Activated CD4-positive, alpha-beta T cell treated with anti-CD3 and anti-CD28 coated beads, Interleukin-2, amount 50 U/mL, for 4 hours (primary cell): ENCODE measurements at regions not wholly inside any gene's neighbourhood (a gene's known extent, or its start where the extent isn't known, plus 50 kb on each side); places are given as distances from the start of the nearest gene placed in this dataset.

ENCODE experiments used
- DNase-seq, 2 experiments: peaks; one replicate each; pipeline ENCODE4 v3.0.0-alpha.2; 2020

- no peak for DNase-seq
Observed at GRCh38 chrX:22325096-22325495, 52.4 kb downstream of the CBLL2 start.

GRCh38 chrX:22329783-22330182 lies 57.1 kb downstream of the CBLL2 start:
- DNase-seq, result no peak

DNA sequence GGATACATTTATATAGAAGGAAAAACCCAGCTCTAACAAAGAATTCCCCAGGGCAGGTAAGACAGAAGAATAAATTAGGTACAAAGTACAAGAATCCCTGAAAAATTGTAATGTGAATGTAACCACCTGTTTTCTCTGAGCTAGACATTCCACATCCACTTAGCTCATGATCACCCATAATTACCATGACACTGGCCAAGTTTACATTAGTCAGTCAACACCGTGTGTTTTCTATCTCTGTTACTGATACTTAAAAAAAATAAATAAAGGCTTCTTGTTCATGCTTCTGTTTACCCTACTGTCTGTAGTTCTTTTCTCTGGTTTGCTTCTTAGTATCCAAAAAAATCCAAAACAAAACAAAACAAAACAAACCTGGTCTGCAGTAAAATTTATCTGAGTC lies 66.0 kb downstream of the CBLL2 start:
- DNase-seq, result no peak

DNA sequence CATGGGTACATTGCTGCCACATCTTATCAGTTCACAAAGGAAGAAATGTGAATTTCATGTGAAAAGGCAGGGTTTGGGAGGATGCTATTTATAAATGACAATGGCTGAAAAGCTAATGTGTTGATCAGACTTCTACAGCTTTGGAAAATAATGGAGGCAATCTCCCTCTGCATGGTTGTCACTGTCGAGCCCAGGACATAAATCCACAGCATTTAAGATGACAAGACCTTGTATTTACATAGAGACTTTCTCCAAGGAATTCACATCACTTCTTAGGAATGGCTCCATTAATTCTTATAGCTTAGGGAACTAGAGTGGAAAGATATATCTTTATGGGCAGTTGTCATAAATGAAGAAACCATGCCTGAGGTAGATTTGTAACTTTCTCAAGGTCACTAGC lies 66.7 kb downstream of the CBLL2 start:
- DNase-seq, result no peak

GRCh38 chrX:22340022-22340616 lies 67.4 kb downstream of the CBLL2 start:
- DNase-seq, result no peak

DNA sequence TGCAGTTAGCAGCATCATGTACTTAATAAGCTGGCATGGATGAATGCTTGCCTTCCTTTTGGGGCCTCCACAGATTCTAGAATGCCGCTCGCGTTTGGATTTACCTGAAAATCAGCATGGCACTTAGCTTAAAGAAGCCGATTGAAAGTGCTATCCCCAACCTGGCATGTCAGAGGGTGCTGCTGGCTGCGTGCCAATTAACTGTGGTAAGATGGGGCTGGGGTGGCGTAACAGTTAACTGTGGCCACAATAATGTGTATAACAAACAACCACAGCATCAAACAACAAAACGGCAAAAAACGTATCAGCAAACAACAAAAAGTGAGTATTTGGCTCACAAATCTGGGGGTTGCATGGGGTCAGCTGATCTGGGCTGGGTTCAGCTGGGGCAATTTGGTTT lies 70.5 kb downstream of the CBLL2 start:
- no peak for DNase-seq

DNA sequence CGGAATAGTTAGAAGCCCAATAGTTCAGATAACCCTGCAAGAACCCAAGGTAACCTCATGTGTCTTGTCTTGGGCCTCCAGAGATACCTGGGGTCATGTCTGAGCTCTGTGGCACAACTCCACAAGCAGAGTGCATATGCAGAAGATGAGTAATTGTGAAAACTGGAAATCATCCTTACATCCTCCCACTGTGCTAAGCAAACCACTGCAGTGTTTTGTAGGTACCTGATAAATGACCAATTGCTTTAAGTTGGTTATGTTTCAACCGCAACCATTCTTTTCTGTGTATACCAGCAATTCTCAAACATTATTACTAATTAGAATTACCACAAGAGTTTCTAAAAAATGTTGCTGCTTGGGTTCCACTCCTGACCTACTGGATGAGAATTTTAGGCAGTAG lies 73.2 kb downstream of the CBLL2 start:
- DNase-seq, result no peak

DNA sequence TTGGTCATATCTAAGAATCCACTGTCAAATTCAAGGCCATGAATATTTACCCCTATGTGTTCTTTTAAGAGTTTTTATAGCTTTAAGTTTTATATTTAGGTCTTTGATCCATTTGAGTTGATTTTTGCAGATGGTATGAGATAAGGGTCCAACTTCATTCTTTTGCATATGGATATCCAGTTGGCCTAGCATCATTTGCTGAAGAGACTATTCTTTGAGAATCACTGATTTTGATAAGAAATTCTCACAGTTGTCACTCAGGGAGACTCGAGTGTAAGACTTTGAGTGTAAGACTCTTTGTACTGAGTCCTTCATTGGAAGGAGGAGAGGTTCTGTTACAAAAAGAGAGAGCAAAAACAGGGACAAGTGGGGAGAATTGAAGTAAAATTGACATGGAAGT lies 74.8 kb downstream of the CBLL2 start:
- DNase-seq, result no peak

DNA sequence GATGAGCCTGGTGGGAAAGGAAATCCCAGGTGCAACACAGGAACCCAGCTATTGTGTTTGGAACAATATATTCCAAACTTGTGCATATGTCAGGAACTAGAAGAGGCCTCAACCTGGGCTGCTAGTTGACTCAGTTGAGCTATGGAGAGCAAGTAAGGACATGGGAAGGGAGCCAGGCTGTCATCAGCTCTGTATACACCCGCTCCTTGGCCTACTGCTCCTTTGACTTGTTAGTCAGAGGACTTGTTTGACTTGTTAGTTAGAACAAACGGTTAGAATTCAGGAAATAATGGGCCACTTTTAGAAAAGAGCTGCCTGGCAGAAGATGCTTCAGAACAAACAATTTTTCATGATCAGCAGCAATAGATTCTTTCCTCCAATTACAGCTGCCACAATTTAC lies 76.4 kb downstream of the CBLL2 start:
- DNase-seq, result no peak

DNA sequence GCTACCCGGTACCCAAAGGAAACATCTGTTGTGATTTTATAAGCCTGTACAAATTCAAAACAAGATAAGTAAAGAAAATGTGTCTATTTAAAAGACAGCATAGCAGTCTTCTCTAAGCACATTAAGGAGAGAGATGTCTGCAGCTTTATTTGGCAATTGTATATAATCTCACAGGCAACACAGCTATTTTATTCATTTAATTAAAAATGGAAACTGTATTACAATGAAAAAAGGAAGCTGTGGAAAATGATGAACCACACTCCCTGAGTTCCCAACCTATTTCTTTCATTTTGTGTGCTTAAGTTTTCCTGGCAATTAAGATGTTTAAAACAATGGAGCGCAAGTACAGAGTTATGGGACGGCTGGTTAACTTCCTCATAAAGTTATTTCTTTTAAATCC lies 78.4 kb downstream of the CBLL2 start:
- DNase-seq, result no peak

DNA sequence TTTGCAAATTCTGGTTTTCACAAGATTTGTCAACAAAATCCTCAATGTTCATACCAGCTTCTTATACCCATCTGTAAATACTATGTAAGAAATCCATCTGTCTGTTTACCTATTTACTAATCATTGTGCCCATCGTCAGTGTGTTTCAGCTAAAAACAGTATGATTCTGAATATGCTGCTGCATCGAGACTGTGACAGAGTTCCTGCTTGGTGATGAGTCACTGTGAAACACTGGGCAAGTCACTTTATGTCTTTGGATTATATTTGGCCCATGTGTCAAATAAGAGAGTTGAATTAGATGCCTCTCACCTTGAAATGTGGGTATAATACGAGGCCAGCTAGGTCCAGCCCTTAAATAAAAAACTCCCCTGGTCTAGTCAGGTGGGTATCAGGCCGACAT lies 79.3 kb downstream of the CBLL2 start:
- DNase-seq, result no peak

DNA sequence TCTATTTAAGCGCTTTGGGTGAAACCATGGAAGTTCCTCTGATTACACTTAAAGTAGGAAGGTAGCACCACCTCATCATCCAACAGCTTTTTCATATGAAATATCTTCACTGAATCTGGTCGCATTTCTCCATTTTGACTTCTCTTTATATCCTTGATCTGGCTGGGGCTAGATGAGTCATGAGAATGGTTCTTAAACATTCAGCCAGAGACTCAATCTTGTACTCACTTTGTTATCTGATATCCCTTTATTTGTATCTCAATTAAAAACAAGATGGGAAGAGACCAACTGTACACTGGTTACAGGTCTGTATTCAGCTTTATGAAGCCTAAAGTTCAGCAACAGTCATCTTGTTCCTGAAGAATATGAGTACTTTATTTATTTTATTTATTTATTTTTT lies 84.9 kb downstream of the CBLL2 start:
- DNase-seq, result no peak

GRCh38 chrX:22360129-22360528 lies 87.4 kb downstream of the CBLL2 start:
- DNase-seq, result no peak

GRCh38 chrX:22365460-22365859 lies 92.7 kb downstream of the CBLL2 start:
- DNase-seq, result no peak

DNA sequence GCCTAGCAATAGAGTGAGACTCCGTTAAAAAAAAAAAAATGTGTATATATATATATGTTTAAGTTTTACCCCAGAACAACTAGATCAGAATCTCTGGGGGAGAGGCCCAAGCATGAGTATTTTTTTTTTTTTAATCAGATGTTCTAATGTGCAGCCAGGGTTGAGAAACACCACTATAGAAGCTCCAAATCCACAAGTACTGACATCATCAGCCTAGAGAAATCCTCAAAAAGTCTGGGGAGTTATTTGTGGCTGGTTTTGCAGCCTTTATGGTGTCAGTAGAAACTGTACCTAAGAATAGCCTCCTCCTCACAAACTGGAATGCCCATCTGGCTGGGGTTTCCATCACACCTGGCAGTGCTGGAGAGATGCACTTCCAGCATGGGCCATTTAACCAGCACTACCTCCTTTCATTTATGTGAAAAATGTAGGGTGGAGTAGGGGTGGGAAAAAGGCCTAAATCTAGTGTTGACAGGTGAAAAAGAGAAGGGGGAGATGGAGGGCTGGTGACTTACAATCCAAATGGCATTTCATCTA lies 93.5 kb downstream of the CBLL2 start:
- DNase-seq, result no peak

DNA sequence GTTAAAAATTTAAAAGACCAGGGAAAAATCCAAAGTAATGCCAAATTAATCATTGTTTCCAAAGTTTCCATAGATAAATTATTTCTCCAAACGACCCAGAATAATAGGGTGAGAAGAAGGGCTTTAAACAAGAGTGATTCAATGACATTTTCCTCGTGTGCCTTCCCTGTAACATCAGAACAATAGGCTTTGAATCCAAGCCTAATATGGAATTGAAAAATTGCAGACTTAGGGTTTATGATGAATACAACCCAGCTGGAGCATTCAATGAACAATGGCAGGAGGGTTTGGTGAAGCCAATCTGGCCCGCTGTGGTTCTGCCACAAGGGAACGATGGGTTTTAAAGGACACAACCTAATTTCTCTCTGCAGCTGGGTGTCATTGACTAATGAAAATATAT lies 94.2 kb downstream of the CBLL2 start:
- no peak for DNase-seq

- DNase-seq, result no peak
Observed at GRCh38 chrX:22373094-22373493, 100.4 kb downstream of the CBLL2 start.

DNA sequence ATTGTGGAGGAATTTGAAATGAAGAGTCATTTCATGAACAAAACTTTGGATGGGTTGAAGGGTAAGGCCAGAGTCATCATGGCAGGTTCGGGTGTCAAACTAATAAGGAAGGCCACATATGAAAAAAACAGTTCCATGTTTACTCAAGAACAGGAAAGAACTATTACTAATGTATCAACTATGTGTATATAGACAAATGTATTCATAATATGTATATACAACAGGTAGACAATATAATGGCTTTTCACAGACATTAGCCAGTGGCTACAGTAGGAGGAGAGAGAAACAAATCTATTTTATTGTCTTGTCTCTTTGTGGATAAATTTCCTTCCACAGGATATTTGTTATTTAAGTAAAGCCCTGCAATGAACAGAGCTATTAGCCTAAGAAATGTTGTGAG lies 101.1 kb downstream of the CBLL2 start:
- no peak for DNase-seq

- no peak for DNase-seq
Observed at GRCh38 chrX:22376369-22376768, 103.7 kb downstream of the CBLL2 start.

DNA sequence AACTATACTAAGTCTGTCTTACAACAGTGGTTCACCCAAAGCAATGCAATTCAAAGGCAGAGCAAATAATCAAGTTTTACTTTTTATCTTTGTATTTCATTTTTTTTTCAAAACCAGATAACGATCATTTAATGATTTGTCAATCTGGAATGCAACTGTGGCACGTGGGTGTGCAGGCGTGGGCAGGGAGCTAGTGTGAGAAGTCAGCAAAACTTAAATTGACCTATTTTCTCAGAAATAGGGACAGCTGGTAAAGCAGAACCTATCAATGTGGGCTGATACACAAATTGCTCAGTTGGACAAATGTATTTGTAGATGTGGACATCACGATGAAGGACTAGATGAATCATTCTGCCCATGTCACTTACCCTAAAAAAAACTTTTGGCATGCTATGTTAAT lies 105.6 kb downstream of the CBLL2 start:
- no peak for DNase-seq

DNA sequence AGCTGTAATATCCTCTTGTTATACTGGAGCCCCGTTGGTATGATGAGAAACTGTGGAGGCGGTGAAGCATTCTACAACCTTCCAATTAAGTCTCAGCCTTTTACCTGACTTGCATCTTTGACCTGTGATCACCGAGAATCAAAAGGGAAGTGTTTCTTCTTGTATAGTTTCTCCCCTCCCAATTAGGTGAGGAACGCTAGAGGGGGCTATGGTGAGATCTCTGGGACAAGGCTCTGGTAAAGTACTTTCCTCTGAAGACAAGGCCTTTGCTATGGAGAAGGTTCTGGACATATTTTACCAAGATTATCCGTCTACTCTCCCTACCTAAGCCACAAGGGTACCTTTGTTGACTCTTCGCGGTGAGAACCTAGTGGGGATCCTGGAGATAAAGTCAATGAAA lies 111.3 kb downstream of the CBLL2 start:
- no peak for DNase-seq

DNA sequence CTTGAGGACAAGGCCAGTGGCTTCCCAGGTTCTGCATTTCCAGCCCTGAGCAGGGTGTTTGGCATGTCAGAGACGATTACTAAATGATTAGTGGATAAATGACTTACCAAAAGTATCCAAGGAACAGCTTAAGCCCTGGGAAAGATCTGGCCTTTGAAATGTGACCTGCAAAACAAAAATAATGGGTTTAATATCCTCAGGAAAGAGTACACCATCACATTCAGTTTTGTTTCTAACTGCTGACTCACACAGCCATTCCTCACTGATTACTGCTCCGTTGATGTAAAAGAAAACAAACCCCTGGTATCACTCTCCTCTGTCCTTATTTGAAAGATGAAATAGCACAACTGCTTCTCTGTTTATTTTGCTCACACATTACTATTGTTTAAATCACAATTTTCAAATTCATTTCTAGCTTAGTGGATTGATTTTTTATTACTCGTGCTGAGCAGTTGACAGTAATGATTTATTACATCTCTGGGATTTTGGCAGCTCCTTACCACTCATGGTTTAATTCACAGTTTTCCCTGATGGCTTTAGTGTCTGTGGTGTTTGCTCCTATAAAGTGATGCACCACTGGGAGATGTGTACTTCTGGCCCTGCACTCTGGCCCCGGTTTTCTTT lies 117.0 kb downstream of the CBLL2 start:
- DNase-seq, result no peak

DNA sequence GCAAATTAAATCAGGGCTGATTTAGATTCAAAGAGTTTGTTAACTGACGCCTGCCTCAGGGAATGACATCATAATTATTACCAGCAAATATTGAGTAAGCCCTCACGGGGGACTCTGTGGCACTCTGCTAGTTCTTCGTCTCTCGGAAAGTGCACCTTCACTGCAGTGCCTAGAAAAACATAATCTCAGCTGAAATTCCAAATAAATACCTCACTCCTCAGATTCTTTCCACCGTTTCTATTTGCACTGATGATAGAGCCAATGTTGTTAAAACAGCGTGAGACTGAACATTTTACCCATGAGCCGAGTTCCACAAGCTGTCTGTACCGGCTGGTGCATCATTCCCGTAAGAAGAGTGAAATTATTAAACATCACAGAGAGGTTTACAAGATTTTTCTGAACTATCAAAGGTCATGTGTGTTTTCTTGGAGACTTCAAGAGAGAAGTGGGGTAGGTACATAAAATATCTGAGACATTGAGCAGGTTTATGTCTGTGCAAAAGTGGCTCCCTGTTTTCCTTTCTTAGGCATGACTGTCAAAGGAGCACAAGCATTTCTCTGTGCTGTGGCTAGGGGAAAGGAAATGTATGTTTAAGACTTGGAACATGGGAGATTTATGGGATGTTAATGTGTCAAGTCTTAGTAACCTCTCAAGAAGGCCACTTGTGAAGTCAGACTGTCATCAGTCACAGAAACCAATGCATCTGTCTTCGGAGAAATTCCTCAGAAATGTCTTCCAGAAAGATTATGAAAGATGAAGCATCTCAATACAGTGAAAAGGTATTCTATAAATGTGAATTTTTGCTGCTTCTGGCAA lies 119.6 kb downstream of the CBLL2 start:
- DNase-seq, result no peak

DNA sequence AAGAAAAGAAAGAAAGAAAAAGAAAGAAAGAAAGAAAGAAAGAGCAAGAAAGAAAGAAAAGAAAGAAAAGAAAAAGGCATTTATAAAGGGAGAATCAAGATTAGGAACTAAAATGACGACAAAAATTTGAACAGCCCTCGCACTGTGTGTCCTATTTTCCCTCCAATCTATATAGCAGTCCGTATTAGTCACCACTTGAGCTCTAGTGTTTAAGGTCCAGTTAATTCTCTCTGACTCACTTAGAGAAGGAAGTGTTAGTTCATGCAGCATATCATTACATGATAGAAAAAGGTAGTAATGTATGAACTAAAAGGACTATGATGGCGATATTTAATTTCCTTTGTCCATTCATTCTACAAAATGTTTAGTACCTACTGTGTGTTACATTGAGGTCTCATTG lies 122.7 kb downstream of the CBLL2 start:
- DNase-seq, result no peak
